ENCODE measurements at regions not wholly inside any gene's neighbourhood (a gene's known extent, or its start where the extent isn't known, plus 50 kb on each side); places are given as distances from the start of the nearest gene placed in this dataset.

GRCh38 chr11:80320226-80320625 is 879.4 kb upstream of the TENM4 start:
- Histone ChIP-seq H3K4me2 (ENCODE audit: insufficient read depth, low read length, poor library complexity, severe bottlenecking) (no peak overlapping the region), H2BK12ac (ENCODE audit: low read length) (no peak overlapping the region), H4K8ac (ENCODE audit: low read depth, low read length) (no peak overlapping the region), H3K36me3 (replicated peaks in 1 of 2; ENCODE audit: control insufficient read depth in 2 of 2, insufficient read depth in 2 of 2, low read length in 2 of 2) (no peaks in the 10 kb centered on the region), H3K9ac (ENCODE audit: low read depth, low read length, poor library complexity) (no peak overlapping the region), H3K27me3 (ENCODE audit: control insufficient read depth in 3 of 3, insufficient read depth in 3 of 3, low read depth in 1 of 3, low read length in 3 of 3) (no peaks in the 10 kb centered on the region), H4K91ac (ENCODE audit: low read depth, low read length, poor library complexity) (no peak overlapping the region), H2BK5ac (ENCODE audit: low read length) (no peak overlapping the region), H3K27ac (replicated peaks; ENCODE audit: low read length) (no peak overlapping the region), H3K4me3 (ENCODE audit: low read length in 2 of 2) (no peak overlapping the region), H3K79me1 (ENCODE audit: low read depth, low read length) (no peaks in the 10 kb centered on the region), H3K4me1 (ENCODE audit: control insufficient read depth in 2 of 2, insufficient read depth in 1 of 2, low read depth in 1 of 2, low read length in 2 of 2) (no peaks in the 10 kb centered on the region), H3K9me3 (replicated peaks in 1 of 2; ENCODE audit: control insufficient read depth in 2 of 2, insufficient read depth in 1 of 2, low read depth in 1 of 2, low read length in 2 of 2) (no peaks in the 10 kb centered on the region), H2AK5ac (ENCODE audit: low read depth, low read length) (no peak overlapping the region), H3K18ac (ENCODE audit: low read length) (no peak overlapping the region), H2AFZ (ENCODE audit: low read length) (no peak overlapping the region), H3K23ac (ENCODE audit: low read depth, low read length, poor library complexity) (no peak overlapping the region), H3K4ac (ENCODE audit: low read length) (no peak overlapping the region), H2BK120ac (ENCODE audit: low read depth, low read length) (no peak overlapping the region), H2BK15ac (ENCODE audit: low read length) (no peak overlapping the region), H3K14ac (ENCODE audit: low read length) (no peak overlapping the region)
- DNase-seq (ENCODE audit: low spot score) = no peak
- no CpG with 5 or more reads among the region's 1 CpG for WGBS, 2 donors (ENCODE audit: extremely low coverage in 2 of 2, insufficient read length in 2 of 2, insufficient replicate concordance in 1 of 2)

- no peak for DNase-seq (ENCODE audit: low spot score)
- no peak overlapping the region for H2AK5ac ChIP-seq (ENCODE audit: low read depth, low read length)
These were observed 876.8 kb upstream of the TENM4 start for GRCh38 chr11:80317612-80318011.

GRCh38 chr11:80315200-80315599 is 874.4 kb upstream of the TENM4 start:
- Histone ChIP-seq H3K79me1 (ENCODE audit: low read depth, low read length) (no peaks in the 10 kb centered on the region), H2BK120ac (ENCODE audit: low read depth, low read length) (no peak overlapping the region), H2BK12ac (ENCODE audit: low read length) (no peak overlapping the region), H3K4me2 (ENCODE audit: insufficient read depth, low read length, poor library complexity, severe bottlenecking) (no peak overlapping the region), H4K8ac (ENCODE audit: low read depth, low read length) (no peak overlapping the region), H3K27ac (replicated peaks; ENCODE audit: low read length) (no peak overlapping the region), H2BK15ac (ENCODE audit: low read length) (no peak overlapping the region), H3K4ac (ENCODE audit: low read length) (no peak overlapping the region), H3K4me1 (ENCODE audit: control insufficient read depth in 2 of 2, insufficient read depth in 1 of 2, low read depth in 1 of 2, low read length in 2 of 2) (no peaks in the 10 kb centered on the region), H3K4me3 (ENCODE audit: low read length in 2 of 2) (no peak overlapping the region), H3K18ac (ENCODE audit: low read length) (no peak overlapping the region), H2AK5ac (ENCODE audit: low read depth, low read length) (no peak overlapping the region), H4K91ac (ENCODE audit: low read depth, low read length, poor library complexity) (no peak overlapping the region), H3K23ac (ENCODE audit: low read depth, low read length, poor library complexity) (no peak overlapping the region), H2AFZ (ENCODE audit: low read length) (no peak overlapping the region), H3K9me3 (replicated peaks in 1 of 2; ENCODE audit: control insufficient read depth in 2 of 2, insufficient read depth in 1 of 2, low read depth in 1 of 2, low read length in 2 of 2) (no peaks in the 10 kb centered on the region), H3K27me3 (ENCODE audit: control insufficient read depth in 3 of 3, insufficient read depth in 3 of 3, low read depth in 1 of 3, low read length in 3 of 3) (no peaks in the 10 kb centered on the region), H3K36me3 (replicated peaks in 1 of 2; ENCODE audit: control insufficient read depth in 2 of 2, insufficient read depth in 2 of 2, low read length in 2 of 2) (no peaks in the 10 kb centered on the region), H3K9ac (ENCODE audit: low read depth, low read length, poor library complexity) (no peak overlapping the region), H3K14ac (ENCODE audit: low read length) (no peak overlapping the region), H2BK5ac (ENCODE audit: low read length) (no peak overlapping the region)
- no CpG with 5 or more reads among the region's 2 CpGs for WGBS, 2 donors (ENCODE audit: extremely low coverage in 2 of 2, insufficient read length in 2 of 2, insufficient replicate concordance in 1 of 2)
- no peak for DNase-seq (ENCODE audit: low spot score)

More at GRCh38 chr11:80317612-80318011, 876.8 kb upstream of the TENM4 start:
- H3K79me1 ChIP-seq (ENCODE audit: low read depth, low read length) = no peaks in the 10 kb centered on the region
- no CpG with 5 or more reads among the region's 1 CpG for WGBS, 2 donors (ENCODE audit: extremely low coverage in 2 of 2, insufficient read length in 2 of 2, insufficient replicate concordance in 1 of 2)
- no peak overlapping the region for H4K8ac ChIP-seq (ENCODE audit: low read depth, low read length)
- no peak overlapping the region for H2AFZ ChIP-seq (ENCODE audit: low read length)
- H2BK120ac ChIP-seq (ENCODE audit: low read depth, low read length) = no peak overlapping the region
- H3K27me3 ChIP-seq (ENCODE audit: control insufficient read depth in 3 of 3, insufficient read depth in 3 of 3, low read depth in 1 of 3, low read length in 3 of 3) = no peaks in the 10 kb centered on the region
- H3K36me3 ChIP-seq (replicated peaks in 1 of 2; ENCODE audit: control insufficient read depth in 2 of 2, insufficient read depth in 2 of 2, low read length in 2 of 2) = no peaks in the 10 kb centered on the region
- no peak overlapping the region for H3K9ac ChIP-seq (ENCODE audit: low read depth, low read length, poor library complexity)
- no peak overlapping the region for H3K27ac ChIP-seq (replicated peaks; ENCODE audit: low read length)
- no peak overlapping the region for H3K23ac ChIP-seq (ENCODE audit: low read depth, low read length, poor library complexity)
- H3K4ac ChIP-seq (ENCODE audit: low read length) = no peak overlapping the region
- no peak overlapping the region for H3K4me3 ChIP-seq (ENCODE audit: low read length in 2 of 2)
- H3K4me2 ChIP-seq (ENCODE audit: insufficient read depth, low read length, poor library complexity, severe bottlenecking) = no peak overlapping the region
- no peak overlapping the region for H2BK5ac ChIP-seq (ENCODE audit: low read length)
- H4K91ac ChIP-seq (ENCODE audit: low read depth, low read length, poor library complexity) = no peak overlapping the region
- H3K18ac ChIP-seq (ENCODE audit: low read length) = no peak overlapping the region
- H3K14ac ChIP-seq (ENCODE audit: low read length) = no peak overlapping the region
- no peak overlapping the region for H2BK15ac ChIP-seq (ENCODE audit: low read length)
- H3K9me3 ChIP-seq (replicated peaks in 1 of 2; ENCODE audit: control insufficient read depth in 2 of 2, insufficient read depth in 1 of 2, low read depth in 1 of 2, low read length in 2 of 2) = no peaks in the 10 kb centered on the region
- H2BK12ac ChIP-seq (ENCODE audit: low read length) = no peak overlapping the region
- no peaks in the 10 kb centered on the region for H3K4me1 ChIP-seq (ENCODE audit: control insufficient read depth in 2 of 2, insufficient read depth in 1 of 2, low read depth in 1 of 2, low read length in 2 of 2)

GRCh38 chr11:80309301-80309700 is 868.5 kb upstream of the TENM4 start:
- no peak overlapping the region for H3K4ac ChIP-seq (ENCODE audit: low read length)
- H3K9ac ChIP-seq (ENCODE audit: low read depth, low read length, poor library complexity) = no peak overlapping the region
- H2BK5ac ChIP-seq (ENCODE audit: low read length) = no peak overlapping the region
- no peak overlapping the region for H3K4me2 ChIP-seq (ENCODE audit: insufficient read depth, low read length, poor library complexity, severe bottlenecking)
- H2AK5ac ChIP-seq (ENCODE audit: low read depth, low read length) = no peak overlapping the region
- H3K4me1 ChIP-seq (ENCODE audit: control insufficient read depth in 2 of 2, insufficient read depth in 1 of 2, low read depth in 1 of 2, low read length in 2 of 2) = no peaks in the 10 kb centered on the region
- no peak overlapping the region for H2BK15ac ChIP-seq (ENCODE audit: low read length)
- no peaks in the 10 kb centered on the region for H3K36me3 ChIP-seq (replicated peaks in 1 of 2; ENCODE audit: control insufficient read depth in 2 of 2, insufficient read depth in 2 of 2, low read length in 2 of 2)
- H3K27ac ChIP-seq (replicated peaks; ENCODE audit: low read length) = no peak overlapping the region
- H3K23ac ChIP-seq (ENCODE audit: low read depth, low read length, poor library complexity) = no peak overlapping the region
- H3K9me3 ChIP-seq (replicated peaks in 1 of 2; ENCODE audit: control insufficient read depth in 2 of 2, insufficient read depth in 1 of 2, low read depth in 1 of 2, low read length in 2 of 2) = peaks cover 0 to under 1% of the 10 kb centered on the region in 2 donors
- no peak overlapping the region for H3K14ac ChIP-seq (ENCODE audit: low read length)
- no peak overlapping the region for H2BK12ac ChIP-seq (ENCODE audit: low read length)
- H2AFZ ChIP-seq (ENCODE audit: low read length) = no peak overlapping the region
- H3K79me1 ChIP-seq (ENCODE audit: low read depth, low read length) = no peaks in the 10 kb centered on the region
- no peak overlapping the region for H3K18ac ChIP-seq (ENCODE audit: low read length)
- H2BK120ac ChIP-seq (ENCODE audit: low read depth, low read length) = no peak overlapping the region
- no peak overlapping the region for H4K91ac ChIP-seq (ENCODE audit: low read depth, low read length, poor library complexity)
- no peak for DNase-seq (ENCODE audit: low spot score)
- no peak overlapping the region for H3K4me3 ChIP-seq (ENCODE audit: low read length in 2 of 2)
- H4K8ac ChIP-seq (ENCODE audit: low read depth, low read length) = no peak overlapping the region
- no peaks in the 10 kb centered on the region for H3K27me3 ChIP-seq (ENCODE audit: control insufficient read depth in 3 of 3, insufficient read depth in 3 of 3, low read depth in 1 of 3, low read length in 3 of 3)
